HG02852 (cell line): ENCODE measurements at regions not wholly inside any gene's neighbourhood (a gene's known extent, or its start where the extent isn't known, plus 50 kb on each side); places are given as distances from the start of the nearest gene placed in this dataset.

Experiments
- ATAC-seq: cut with Tn5 transposase; IDR thresholded peaks from one replicate; pipeline ENCODE4 v1.9.1; 2021; ENCODE audit warnings: mild to moderate bottlenecking, moderate library complexity; ENCODE audit not compliant: unreplicated experiment

GRCh38 chr2:3071685-3072263 is 305.8 kb downstream of the EIPR1 start:
- no peak for ATAC-seq

DNA sequence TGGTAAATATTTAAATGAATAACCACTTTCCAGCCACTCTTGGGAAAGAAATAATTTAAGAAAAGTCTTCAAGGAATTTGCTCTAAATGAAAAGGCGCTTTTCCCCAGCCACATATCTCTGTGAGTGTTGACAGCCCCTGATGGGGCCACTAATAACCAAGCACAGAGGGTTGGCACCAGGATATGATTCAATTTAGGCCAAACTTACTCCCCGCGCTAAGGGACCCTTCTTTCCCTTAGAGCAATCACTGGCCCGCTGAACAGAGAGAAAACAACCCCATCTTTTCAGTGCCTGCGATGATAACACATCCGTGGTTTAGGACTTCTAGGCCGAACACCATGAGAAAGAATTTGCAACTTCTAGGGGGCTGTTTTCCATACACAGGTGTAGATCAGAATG is 310.8 kb downstream of the EIPR1 start:
- no peak for ATAC-seq

DNA sequence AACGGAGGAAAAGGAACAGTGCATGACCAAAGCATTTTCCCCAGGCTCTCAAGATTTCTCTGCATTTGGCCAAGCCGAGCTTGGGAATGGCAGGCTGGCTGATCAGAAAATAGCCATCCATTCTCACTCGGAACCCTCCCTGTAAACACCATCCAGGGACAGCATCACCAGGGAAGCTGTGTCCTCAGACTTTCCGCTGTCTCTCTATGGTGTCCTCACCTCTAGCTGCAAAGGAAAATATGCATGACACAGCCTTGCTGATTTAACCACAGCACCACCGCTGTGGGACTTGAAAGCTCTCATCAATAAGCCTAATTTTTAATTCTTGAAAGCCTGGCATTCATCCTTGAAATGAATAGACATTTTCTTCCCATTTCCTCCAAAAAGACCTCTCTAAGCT is 311.7 kb downstream of the EIPR1 start:
- no peak for ATAC-seq

DNA sequence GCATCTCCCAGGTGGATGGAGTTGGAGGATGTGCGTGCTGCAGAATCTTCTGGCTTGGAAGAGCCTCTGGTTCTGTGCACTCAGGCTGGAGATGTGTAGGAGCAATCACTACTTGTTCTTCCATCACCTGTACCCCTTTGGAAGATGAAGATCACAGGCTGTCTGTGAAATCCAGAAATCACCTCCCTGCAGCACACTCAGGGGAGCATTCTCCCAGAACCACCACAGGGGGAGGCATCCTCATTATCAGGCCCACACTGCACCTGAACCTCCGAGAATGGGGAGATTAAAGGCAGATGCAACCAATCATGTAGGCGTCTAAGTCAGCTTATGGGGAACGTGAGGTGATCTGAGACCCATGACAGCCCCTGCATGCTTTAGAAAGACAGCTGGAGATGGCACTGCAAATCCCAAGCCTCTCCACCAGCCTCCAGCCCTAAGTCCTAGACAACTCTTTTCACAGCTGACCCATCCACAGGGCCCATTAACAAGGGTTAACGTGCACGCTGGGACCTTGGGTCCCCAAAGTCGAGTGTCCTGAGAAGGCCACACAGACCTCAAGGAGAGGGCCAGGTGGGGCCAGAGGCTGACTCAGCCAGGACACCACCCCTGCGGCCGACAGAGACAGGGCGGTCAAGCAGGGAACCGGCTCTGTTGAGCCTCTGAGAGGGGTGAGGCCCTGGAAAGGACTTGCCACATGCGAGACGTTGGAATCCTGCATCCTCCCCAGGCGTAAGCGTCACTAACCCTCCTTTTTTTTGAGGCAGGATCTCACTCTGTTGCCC is 314.9 kb downstream of the EIPR1 start:
- no peak for ATAC-seq

- ATAC-seq = no peak
Observed at GRCh38 chr2:3060049-3060448, 317.6 kb downstream of the EIPR1 start.

GRCh38 chr2:3059141-3059925 is 318.3 kb downstream of the EIPR1 start:
- no peak for ATAC-seq

DNA sequence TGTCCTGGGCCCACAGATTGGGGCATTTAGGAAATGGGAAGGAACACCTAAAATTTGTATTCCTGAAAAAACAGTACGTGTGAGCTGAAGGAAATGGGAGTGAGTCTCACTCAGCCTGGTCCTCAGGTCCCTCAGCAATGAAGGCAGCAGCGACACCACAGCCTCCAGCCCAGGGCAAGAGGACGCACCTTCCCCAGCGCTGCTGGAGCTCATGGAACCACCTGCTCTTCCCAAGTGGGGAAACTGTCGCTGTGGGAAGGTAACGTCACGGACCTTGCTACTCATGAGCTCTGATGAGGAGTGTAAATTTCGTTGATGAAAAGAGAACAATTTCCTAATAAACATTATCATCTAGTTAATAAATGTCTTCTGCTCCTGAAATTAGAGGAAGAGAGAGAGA is 323.6 kb downstream of the EIPR1 start:
- ATAC-seq = no peak

GRCh38 chr2:3051266-3051665 is 326.4 kb downstream of the EIPR1 start:
- ATAC-seq = no peak

- no peak for ATAC-seq
Observed at GRCh38 chr2:3046170-3046865, 331.3 kb downstream of the EIPR1 start.

DNA sequence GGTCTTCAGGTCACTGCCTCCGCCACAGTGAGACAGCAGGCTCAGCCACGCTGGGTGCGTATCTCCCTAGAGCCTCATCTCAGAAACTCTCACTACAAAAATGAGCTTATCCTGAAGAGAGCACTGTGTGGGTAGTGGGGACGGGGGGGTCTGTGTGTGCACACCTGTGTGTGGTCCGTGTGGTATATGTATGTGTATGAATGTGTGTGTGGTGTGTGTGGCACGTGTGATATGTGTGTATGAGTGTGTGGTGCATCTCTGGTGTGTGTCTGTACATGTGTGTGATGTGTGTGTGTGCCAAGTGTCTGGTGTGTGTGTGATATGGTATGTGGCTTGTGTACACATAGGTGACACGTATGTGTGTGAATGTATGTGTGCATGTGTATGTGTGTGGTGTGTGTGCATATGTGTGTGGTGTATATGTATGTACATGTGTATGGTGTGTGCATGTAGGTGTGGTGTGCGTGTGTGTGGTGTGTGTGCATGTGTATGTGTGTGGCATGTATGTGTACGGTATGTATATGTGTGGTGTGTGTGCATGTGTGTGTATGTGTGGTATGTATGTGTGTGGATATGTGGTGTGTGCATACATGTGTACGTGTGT is 332.2 kb downstream of the EIPR1 start:
- ATAC-seq = no peak

GRCh38 chr2:3044587-3045317 is 332.9 kb downstream of the EIPR1 start:
- ATAC-seq = no peak

GRCh38 chr2:3043726-3044125 is 333.9 kb downstream of the EIPR1 start:
- no peak for ATAC-seq

- ATAC-seq = no peak
Observed at GRCh38 chr2:3042601-3043585, 334.7 kb downstream of the EIPR1 start.

DNA sequence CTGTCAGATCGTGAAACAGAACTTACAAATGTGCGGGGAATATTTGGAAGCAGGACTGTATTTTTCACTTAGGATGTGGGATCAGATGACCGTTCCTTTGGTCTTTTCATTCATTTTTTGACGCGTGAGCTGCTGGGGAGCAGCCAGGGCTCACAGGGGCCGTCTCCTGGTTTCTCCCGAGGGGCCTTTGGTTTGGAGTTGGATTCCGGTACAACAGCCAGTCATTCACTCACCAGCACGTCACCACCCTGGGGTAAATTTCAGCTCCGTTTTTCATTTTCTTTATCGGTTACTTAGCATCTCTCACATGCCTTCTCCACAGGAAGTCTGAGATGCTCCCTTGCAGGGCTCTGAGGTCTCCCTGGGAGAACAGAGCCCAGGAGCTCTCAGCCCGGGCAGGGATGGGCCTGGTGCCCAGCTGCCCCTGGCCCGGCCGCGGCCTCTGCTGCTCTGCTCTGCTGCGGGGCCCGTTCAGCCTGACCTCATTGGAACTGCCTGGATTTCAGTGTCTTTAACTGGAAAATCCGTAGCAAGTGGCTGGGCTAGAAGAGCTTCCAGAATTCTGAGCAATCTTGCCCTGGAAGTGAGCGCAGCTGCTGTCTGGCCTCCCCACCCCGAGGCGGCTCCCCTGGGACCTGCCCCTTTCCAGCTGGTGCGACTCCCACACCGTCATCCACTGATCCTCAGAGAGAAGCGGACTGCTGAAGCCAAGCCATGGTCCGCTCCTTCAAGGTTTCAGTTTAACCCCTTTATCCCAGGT is 335.6 kb downstream of the EIPR1 start:
- ATAC-seq = no peak

- no peak for ATAC-seq
Observed at GRCh38 chr2:3041246-3041645, 336.4 kb downstream of the EIPR1 start.

DNA sequence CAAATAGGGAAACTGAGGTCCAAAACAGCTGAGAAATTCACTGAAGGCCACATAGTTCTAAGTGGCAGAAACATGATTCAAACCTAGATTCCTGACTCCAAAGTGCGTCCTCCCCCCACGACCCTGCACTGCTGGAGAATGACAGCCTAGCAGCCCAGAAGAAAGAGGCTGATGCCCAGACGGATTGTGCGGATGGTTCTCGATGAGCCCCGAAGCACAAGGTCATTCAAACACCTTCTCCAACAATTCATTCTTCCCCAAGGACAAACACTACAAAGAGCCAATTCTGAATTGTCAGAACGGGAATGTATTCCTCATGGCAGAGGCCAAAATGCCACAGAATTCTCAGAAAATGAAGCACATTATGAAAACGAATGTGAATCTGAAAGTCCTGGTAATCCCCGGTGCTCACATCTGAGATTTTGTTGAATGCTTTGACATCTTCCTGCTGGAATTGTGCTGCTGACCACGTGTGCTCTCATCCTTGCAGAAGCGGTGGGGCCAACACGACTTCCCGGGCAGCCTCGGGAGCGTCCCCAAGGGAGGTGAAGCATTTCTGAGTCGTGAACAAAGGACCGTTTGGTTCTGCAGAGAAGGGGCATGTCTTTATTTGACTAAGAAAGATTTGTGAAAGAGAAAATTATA is 337.0 kb downstream of the EIPR1 start:
- ATAC-seq = no peak

GRCh38 chr2:3040066-3040428 is 337.6 kb downstream of the EIPR1 start:
- ATAC-seq = no peak
